ENCODE measurements at regions not wholly inside any gene's neighbourhood (a gene's known extent, or its start where the extent isn't known, plus 50 kb on each side); places are given as distances from the start of the nearest gene placed in this dataset.

DNA sequence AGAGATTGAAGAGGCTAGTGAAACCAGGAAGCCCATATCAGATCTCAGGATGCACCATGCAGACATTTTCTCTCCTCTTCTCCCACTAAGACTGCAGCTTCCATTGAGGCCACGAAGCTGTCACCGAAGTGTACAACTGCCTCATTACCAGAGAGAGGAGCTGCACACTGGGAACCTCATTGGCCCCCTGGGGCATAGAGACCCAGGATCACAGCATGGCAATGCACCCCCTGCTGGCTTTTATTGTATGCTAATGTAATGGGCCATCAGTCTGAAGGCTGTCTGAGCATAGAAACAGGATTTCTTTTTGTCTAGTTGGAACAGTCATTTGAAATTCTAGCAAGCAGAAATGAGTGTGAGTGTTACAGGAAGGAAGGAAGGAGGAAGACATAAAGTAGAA, 861.6 kb upstream of the CELF4 start:
- H3K4me3 ChIP-seq = no peak overlapping the region

DNA sequence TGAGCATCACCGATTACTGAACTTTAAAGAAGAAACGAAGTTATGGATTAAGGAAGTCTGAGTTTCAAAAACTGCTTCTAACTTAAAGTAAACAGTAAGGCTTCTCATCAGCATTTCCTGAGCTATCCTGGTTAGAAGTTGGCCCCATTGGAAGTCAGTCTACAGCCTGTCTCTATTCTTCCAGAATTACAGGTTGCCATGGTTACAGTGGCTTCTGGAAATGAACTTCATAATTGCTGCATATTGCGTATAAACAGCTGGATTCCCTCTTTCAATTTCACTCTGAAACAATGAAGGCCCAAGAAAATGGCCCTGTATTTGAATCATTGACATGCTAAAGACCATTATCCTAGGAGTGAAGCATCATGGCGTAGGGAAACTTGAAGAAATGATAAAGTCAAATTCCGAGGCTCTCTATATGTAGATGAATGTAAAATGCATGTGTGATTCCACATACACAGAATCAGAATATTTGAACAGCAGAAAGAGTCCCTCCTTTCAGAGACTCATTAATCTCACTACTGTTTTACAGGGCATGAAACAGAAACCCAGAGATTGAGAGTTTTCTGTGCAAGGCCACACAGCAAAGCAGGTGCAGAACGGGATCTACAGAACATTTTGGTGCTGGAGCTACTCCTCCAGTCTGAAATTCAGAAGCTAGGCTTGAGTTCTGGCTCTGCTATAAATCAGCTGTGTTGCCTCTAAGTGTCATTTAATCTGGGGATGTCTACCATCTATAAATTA, 856.4 kb upstream of the CELF4 start:
- Histone ChIP-seq H3K27me3 (no peaks in the 10 kb centered on the region), H3K4me1 (no peaks in the 10 kb centered on the region), H3K27ac (no peak overlapping the region), H3K9me3 (peaks cover 0 to 5% of the 10 kb centered on the region in 2 donors), H3K36me3 (no peaks in the 10 kb centered on the region), H3K4me3 (no peak overlapping the region)
- DNase-seq = no peak
- in situ Hi-C loops (cut with MboI; ENCODE audit: low pct_ligation_motif_present in 1 of 4, low pct_unique_long_range_greater_than_20kb in 1 of 4, low sequenced_read_pairs in 3 of 4) = no loop called here
- no peak for TF ChIP-seq EP300 (IDR thresholded peaks at IDR 0.05; ENCODE audit: low read depth)
- no peak for TF ChIP-seq POLR2AphosphoS5 (IDR thresholded peaks at IDR 0.05)
- intact Hi-C loops (cut with DNase I; ENCODE audit: low total_unique reads) = loop anchor here (5.0 kb wide), 1 partner anchor 190 kb away; no protein-coding TSS in a partner anchor
- 77 to 83% methylated on average over 6 of the region's 6 CpGs for WGBS, 2 donors (ENCODE audit: low coverage in 1 of 2)

More for the DNA sequence above, 861.6 kb upstream of the CELF4 start:
- 80 to 87% methylated on average over 1 to 2 of the region's 2 CpGs for WGBS, 2 donors (ENCODE audit: low coverage in 1 of 2)
- TF ChIP-seq, protein P1, sequence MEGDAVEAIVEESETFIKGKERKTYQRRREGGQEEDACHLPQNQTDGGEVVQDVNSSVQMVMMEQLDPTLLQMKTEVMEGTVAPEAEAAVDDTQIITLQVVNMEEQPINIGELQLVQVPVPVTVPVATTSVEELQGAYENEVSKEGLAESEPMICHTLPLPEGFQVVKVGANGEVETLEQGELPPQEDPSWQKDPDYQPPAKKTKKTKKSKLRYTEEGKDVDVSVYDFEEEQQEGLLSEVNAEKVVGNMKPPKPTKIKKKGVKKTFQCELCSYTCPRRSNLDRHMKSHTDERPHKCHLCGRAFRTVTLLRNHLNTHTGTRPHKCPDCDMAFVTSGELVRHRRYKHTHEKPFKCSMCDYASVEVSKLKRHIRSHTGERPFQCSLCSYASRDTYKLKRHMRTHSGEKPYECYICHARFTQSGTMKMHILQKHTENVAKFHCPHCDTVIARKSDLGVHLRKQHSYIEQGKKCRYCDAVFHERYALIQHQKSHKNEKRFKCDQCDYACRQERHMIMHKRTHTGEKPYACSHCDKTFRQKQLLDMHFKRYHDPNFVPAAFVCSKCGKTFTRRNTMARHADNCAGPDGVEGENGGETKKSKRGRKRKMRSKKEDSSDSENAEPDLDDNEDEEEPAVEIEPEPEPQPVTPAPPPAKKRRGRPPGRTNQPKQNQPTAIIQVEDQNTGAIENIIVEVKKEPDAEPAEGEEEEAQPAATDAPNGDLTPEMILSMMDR (IDR thresholded peaks at IDR 0.05) = no peak
- TF ChIP-seq EP300 (IDR thresholded peaks at IDR 0.05; ENCODE audit: low read depth) (no peak), POLR2AphosphoS5 (IDR thresholded peaks at IDR 0.05) (no peak), POLR2A (IDR thresholded peaks at IDR 0.05) (no peak)
- H3K27ac ChIP-seq = no peak overlapping the region
- peaks cover 0 to 5% of the 10 kb centered on the region in 2 donors for H3K9me3 ChIP-seq
- in situ Hi-C loops (cut with MboI; ENCODE audit: low pct_ligation_motif_present in 1 of 4, low pct_unique_long_range_greater_than_20kb in 1 of 4, low sequenced_read_pairs in 3 of 4) (no loop called here), intact Hi-C loops (cut with DNase I; ENCODE audit: low total_unique reads) (no loop called here)
- no peaks in the 10 kb centered on the region for H3K4me1 ChIP-seq
- no peaks in the 10 kb centered on the region for H3K27me3 ChIP-seq
- no peaks in the 10 kb centered on the region for H3K36me3 ChIP-seq
- no peak for DNase-seq

DNA sequence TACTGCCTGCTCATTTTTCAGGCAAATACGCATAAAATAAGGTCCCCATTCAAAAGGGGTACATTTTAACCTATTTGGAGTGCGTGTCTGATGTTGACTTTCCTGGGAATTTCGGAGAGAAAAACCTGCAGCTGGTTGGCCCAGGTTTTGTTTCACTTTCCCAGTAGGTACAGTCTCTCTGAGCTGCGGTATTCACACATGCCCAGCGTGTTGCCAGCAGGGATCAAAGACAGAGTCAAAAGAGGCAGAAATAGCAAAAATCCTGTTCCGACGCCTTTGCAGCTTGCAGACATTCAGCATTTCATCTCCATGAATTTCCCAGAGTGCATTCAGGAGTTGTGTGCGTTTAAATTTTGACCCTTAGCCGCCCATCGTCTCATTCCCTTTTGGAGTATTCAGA, 855.4 kb upstream of the CELF4 start:
- WGBS, 2 donors (ENCODE audit: low coverage in 1 of 2) = 64 to 86% methylated on average over 5 to 10 of the region's 10 CpGs
- DNase-seq = no peak
- Histone ChIP-seq H3K36me3 (no peaks in the 10 kb centered on the region), H3K27ac (no peak overlapping the region), H3K4me1 (no peaks in the 10 kb centered on the region), H3K4me3 (no peak overlapping the region), H3K27me3 (no peaks in the 10 kb centered on the region), H3K9me3 (peaks cover 0 to 5% of the 10 kb centered on the region in 2 donors)
- intact Hi-C loops (cut with DNase I; ENCODE audit: low total_unique reads) = loop anchor here (5.0 kb wide), 1 partner anchor 189 kb away; no protein-coding TSS in a partner anchor
- no peak for TF ChIP-seq EP300 (IDR thresholded peaks at IDR 0.05; ENCODE audit: low read depth)
- TF ChIP-seq POLR2AphosphoS5 (IDR thresholded peaks at IDR 0.05) = no peak
- TF ChIP-seq POLR2A (IDR thresholded peaks at IDR 0.05) = no peak
- TF ChIP-seq, protein P1 (IDR thresholded peaks at IDR 0.05) = no peak
- in situ Hi-C loops (cut with MboI; ENCODE audit: low pct_ligation_motif_present in 1 of 4, low pct_unique_long_range_greater_than_20kb in 1 of 4, low sequenced_read_pairs in 3 of 4) = no loop called here

DNA sequence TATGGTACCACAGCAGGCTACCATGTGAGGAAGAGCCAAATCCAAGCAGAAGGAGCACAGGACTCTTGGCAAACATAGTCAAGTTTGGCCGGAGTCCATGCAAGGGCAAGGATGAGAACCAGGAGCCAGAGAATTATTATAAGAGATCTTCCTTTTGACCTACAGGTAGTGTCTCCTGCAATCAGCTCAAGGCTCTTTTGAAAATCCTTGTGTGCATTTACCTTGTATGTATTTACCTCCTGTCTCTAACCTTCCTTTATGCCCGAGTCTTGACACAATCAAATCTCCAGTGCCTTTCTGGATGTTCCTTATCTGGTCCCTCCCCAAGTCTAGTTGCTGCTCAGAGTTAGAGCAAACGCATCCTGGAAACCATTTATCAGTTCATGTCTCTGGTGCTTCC, 855.0 kb upstream of the CELF4 start:
- no peaks in the 10 kb centered on the region for H3K27me3 ChIP-seq
- DNase-seq = no peak
- WGBS, 2 donors (ENCODE audit: low coverage in 1 of 2) = 71 to 74% methylated on average over 3 of the region's 3 CpGs
- in situ Hi-C loops (cut with MboI; ENCODE audit: low pct_ligation_motif_present in 1 of 4, low pct_unique_long_range_greater_than_20kb in 1 of 4, low sequenced_read_pairs in 3 of 4) (no loop called here), intact Hi-C loops (cut with DNase I; ENCODE audit: low total_unique reads) (loop anchor here (5.0 kb wide), 1 partner anchor 188 kb away; no protein-coding TSS in a partner anchor)
- peaks cover 0 to 5% of the 10 kb centered on the region in 2 donors for H3K9me3 ChIP-seq
- H3K4me3 ChIP-seq = no peak overlapping the region
- no peak overlapping the region for H3K27ac ChIP-seq
- TF ChIP-seq, protein P1 (IDR thresholded peaks at IDR 0.05) = no peak
- TF ChIP-seq POLR2AphosphoS5 (IDR thresholded peaks at IDR 0.05) (no peak), EP300 (IDR thresholded peaks at IDR 0.05; ENCODE audit: low read depth) (no peak), POLR2A (IDR thresholded peaks at IDR 0.05) (no peak)
- no peaks in the 10 kb centered on the region for H3K4me1 ChIP-seq
- H3K36me3 ChIP-seq = no peaks in the 10 kb centered on the region
